T-helper 1 cell treated with Interleukin-12 subunit alpha and Interleukin-12 subunit beta and Interleukin-4 antibody, amounts not matched to agents 30 μg/mL and 1 μg/mL, for 36 hours (primary cell): ENCODE measurements at regions not wholly inside any gene's neighbourhood (a gene's known extent, or its start where the extent isn't known, plus 50 kb on each side); places are given as distances from the start of the nearest gene placed in this dataset.

Experiments
- H3K27ac Mint-ChIP-seq: one replicate; pipeline ENCODE4 v1.8.0; 2021; ENCODE audit warnings: mild to moderate bottlenecking, mixed read lengths
- H3K27me3 Mint-ChIP-seq: one replicate; pipeline ENCODE4 v1.8.0; 2021; ENCODE audit warnings: low read depth, mixed read lengths
- H3K36me3 Mint-ChIP-seq: one replicate; pipeline ENCODE4 v1.8.0; 2021; ENCODE audit warnings: low read depth, mixed read lengths
- H3K4me1 Mint-ChIP-seq: one replicate; pipeline ENCODE4 v1.8.0; 2021; ENCODE audit warnings: low read depth, mixed read lengths
- H3K4me3 Mint-ChIP-seq: one replicate; pipeline ENCODE4 v1.8.0; 2021; ENCODE audit warnings: mild to moderate bottlenecking, moderate library complexity, mixed read lengths
- H3K9me3 Mint-ChIP-seq: one replicate; pipeline ENCODE4 v1.8.0; 2021; ENCODE audit warnings: mixed read lengths

GRCh38 chr3:109532257-109533216 is 195.2 kb upstream of the DPPA4 start:
- Mint-ChIP-seq H3K27me3 (no peaks in the 10 kb centered on the region), H3K4me3 (no peak overlapping the region), H3K27ac (no peak overlapping the region), H3K9me3 (no peaks in the 10 kb centered on the region), H3K4me1 (no peaks in the 10 kb centered on the region), H3K36me3 (no peaks in the 10 kb centered on the region)

GRCh38 chr3:109545746-109546145 is 208.4 kb upstream of the DPPA4 start:
- Mint-ChIP-seq H3K27me3 (no peaks in the 10 kb centered on the region), H3K9me3 (no peaks in the 10 kb centered on the region), H3K27ac (no peak overlapping the region), H3K4me3 (no peak overlapping the region), H3K36me3 (no peaks in the 10 kb centered on the region), H3K4me1 (no peaks in the 10 kb centered on the region)

GRCh38 chr3:109548192-109548938 is 211.0 kb upstream of the DPPA4 start:
- no peaks in the 10 kb centered on the region for H3K36me3 Mint-ChIP-seq
- no peaks in the 10 kb centered on the region for H3K9me3 Mint-ChIP-seq
- H3K4me3 Mint-ChIP-seq, result no peak overlapping the region
- no peak overlapping the region for H3K27ac Mint-ChIP-seq
- H3K4me1 Mint-ChIP-seq, result no peaks in the 10 kb centered on the region
- H3K27me3 Mint-ChIP-seq, result no peaks in the 10 kb centered on the region

- no peaks in the 10 kb centered on the region for H3K36me3 Mint-ChIP-seq
- no peak overlapping the region for H3K4me3 Mint-ChIP-seq
- H3K27me3 Mint-ChIP-seq, result no peaks in the 10 kb centered on the region
- no peaks in the 10 kb centered on the region for H3K4me1 Mint-ChIP-seq
- no peaks in the 10 kb centered on the region for H3K9me3 Mint-ChIP-seq
- no peak overlapping the region for H3K27ac Mint-ChIP-seq
Observed at GRCh38 chr3:109553591-109554371, 216.4 kb upstream of the DPPA4 start.

GRCh38 chr3:109559389-109559788 is 222.0 kb upstream of the DPPA4 start:
- no peak overlapping the region for H3K4me3 Mint-ChIP-seq
- no peaks in the 10 kb centered on the region for H3K27me3 Mint-ChIP-seq
- H3K36me3 Mint-ChIP-seq, result no peaks in the 10 kb centered on the region
- peaks cover 1% of the 10 kb centered on the region for H3K4me1 Mint-ChIP-seq
- no peak overlapping the region for H3K27ac Mint-ChIP-seq
- no peaks in the 10 kb centered on the region for H3K9me3 Mint-ChIP-seq

GRCh38 chr3:109563149-109563548 is 225.8 kb upstream of the DPPA4 start:
- Mint-ChIP-seq H3K27ac (no peak overlapping the region), H3K9me3 (no peaks in the 10 kb centered on the region), H3K4me3 (no peak overlapping the region), H3K4me1 (peaks cover 1% of the 10 kb centered on the region), H3K36me3 (no peaks in the 10 kb centered on the region), H3K27me3 (no peaks in the 10 kb centered on the region)

GRCh38 chr3:109569135-109569846 is 231.9 kb upstream of the DPPA4 start:
- no peaks in the 10 kb centered on the region for H3K27me3 Mint-ChIP-seq
- no peaks in the 10 kb centered on the region for H3K36me3 Mint-ChIP-seq
- H3K9me3 Mint-ChIP-seq, result no peaks in the 10 kb centered on the region
- no peaks in the 10 kb centered on the region for H3K4me1 Mint-ChIP-seq
- H3K27ac Mint-ChIP-seq, result no peak overlapping the region
- no peak overlapping the region for H3K4me3 Mint-ChIP-seq

GRCh38 chr3:109570408-109570807 is 233.1 kb upstream of the DPPA4 start:
- Mint-ChIP-seq H3K9me3 (no peaks in the 10 kb centered on the region), H3K4me1 (no peaks in the 10 kb centered on the region), H3K36me3 (no peaks in the 10 kb centered on the region), H3K27me3 (no peaks in the 10 kb centered on the region), H3K27ac (no peak overlapping the region), H3K4me3 (no peak overlapping the region)

GRCh38 chr3:109572301-109572700 is 235.0 kb upstream of the DPPA4 start:
- Mint-ChIP-seq H3K36me3 (no peaks in the 10 kb centered on the region), H3K4me3 (no peak overlapping the region), H3K9me3 (no peaks in the 10 kb centered on the region), H3K4me1 (no peaks in the 10 kb centered on the region), H3K27me3 (no peaks in the 10 kb centered on the region), H3K27ac (no peak overlapping the region)

GRCh38 chr3:109596991-109597390 is 259.6 kb upstream of the DPPA4 start:
- Mint-ChIP-seq H3K36me3 (no peaks in the 10 kb centered on the region), H3K4me3 (no peak overlapping the region), H3K4me1 (no peaks in the 10 kb centered on the region), H3K27me3 (no peaks in the 10 kb centered on the region), H3K27ac (no peak overlapping the region), H3K9me3 (peaks cover 6% of the 10 kb centered on the region)

- no peak overlapping the region for H3K4me3 Mint-ChIP-seq
- no peaks in the 10 kb centered on the region for H3K27me3 Mint-ChIP-seq
- H3K9me3 Mint-ChIP-seq, result peaks cover 6% of the 10 kb centered on the region
- H3K27ac Mint-ChIP-seq, result no peak overlapping the region
- no peaks in the 10 kb centered on the region for H3K4me1 Mint-ChIP-seq
- no peaks in the 10 kb centered on the region for H3K36me3 Mint-ChIP-seq
Observed at GRCh38 chr3:109597444-109597843, 260.1 kb upstream of the DPPA4 start.

GRCh38 chr3:109607897-109608296 is 270.6 kb upstream of the DPPA4 start:
- Mint-ChIP-seq H3K27me3 (no peaks in the 10 kb centered on the region), H3K9me3 (no peaks in the 10 kb centered on the region), H3K36me3 (no peaks in the 10 kb centered on the region), H3K4me3 (no peak overlapping the region), H3K27ac (no peak overlapping the region), H3K4me1 (no peaks in the 10 kb centered on the region)

GRCh38 chr3:109608574-109608973 is 271.2 kb upstream of the DPPA4 start:
- Mint-ChIP-seq H3K4me1 (no peaks in the 10 kb centered on the region), H3K27me3 (no peaks in the 10 kb centered on the region), H3K27ac (no peak overlapping the region), H3K36me3 (no peaks in the 10 kb centered on the region), H3K9me3 (no peaks in the 10 kb centered on the region), H3K4me3 (no peak overlapping the region)

GRCh38 chr3:109618766-109619378 is 281.5 kb upstream of the DPPA4 start:
- H3K27me3 Mint-ChIP-seq, result no peaks in the 10 kb centered on the region
- no peaks in the 10 kb centered on the region for H3K9me3 Mint-ChIP-seq
- H3K36me3 Mint-ChIP-seq, result no peaks in the 10 kb centered on the region
- H3K4me3 Mint-ChIP-seq, result no peak overlapping the region
- no peaks in the 10 kb centered on the region for H3K4me1 Mint-ChIP-seq
- H3K27ac Mint-ChIP-seq, result no peak overlapping the region
